ENCODE measurements at regions not wholly inside any gene's neighbourhood (a gene's known extent, or its start where the extent isn't known, plus 50 kb on each side); places are given as distances from the start of the nearest gene placed in this dataset.

- Mint-ChIP-seq H3K4me1 (ENCODE audit: low read depth) (no peaks in the 10 kb centered on the region), H3K9me3 (ENCODE audit: low read depth) (no peaks in the 10 kb centered on the region), H3K27ac (no peak overlapping the region)
These were observed 51.7 kb upstream of the RTL1 start for GRCh38 chr14:100955201-100955600.

GRCh38 chr14:100962494-100962893 lies 59.0 kb upstream of the RTL1 start:
- Mint-ChIP-seq H3K9me3 (ENCODE audit: low read depth) (no peaks in the 10 kb centered on the region), H3K4me1 (ENCODE audit: low read depth) (no peaks in the 10 kb centered on the region), H3K4me3 (ENCODE audit: low read depth) (no peak overlapping the region), H3K36me3 (ENCODE audit: insufficient read depth) (peaks cover 10% of the 10 kb centered on the region), H3K27me3 (no peaks in the 10 kb centered on the region), H3K27ac (no peak overlapping the region)
- DNase-seq (ENCODE audit: low spot score, unreplicated experiment): no peak
- TF ChIP-seq CTCF (IDR thresholded peaks at IDR 0.05; ENCODE audit: unreplicated experiment): no peak

More at GRCh38 chr14:100955201-100955600, 51.7 kb upstream of the RTL1 start:
- DNase-seq (ENCODE audit: low spot score, unreplicated experiment): no peak
- Mint-ChIP-seq H3K27me3 (no peaks in the 10 kb centered on the region), H3K36me3 (ENCODE audit: insufficient read depth) (peaks cover 6% of the 10 kb centered on the region), H3K4me3 (ENCODE audit: low read depth) (no peak overlapping the region)
- TF ChIP-seq CTCF (IDR thresholded peaks at IDR 0.05; ENCODE audit: unreplicated experiment): no peak

GRCh38 chr14:100965296-100965695 lies 61.8 kb upstream of the RTL1 start:
- DNase-seq (ENCODE audit: low spot score, unreplicated experiment): no peak
- Mint-ChIP-seq H3K36me3 (ENCODE audit: insufficient read depth) (peaks cover 4% of the 10 kb centered on the region), H3K27ac (no peak overlapping the region), H3K9me3 (ENCODE audit: low read depth) (no peaks in the 10 kb centered on the region), H3K27me3 (no peaks in the 10 kb centered on the region), H3K4me1 (ENCODE audit: low read depth) (no peaks in the 10 kb centered on the region), H3K4me3 (ENCODE audit: low read depth) (no peak overlapping the region)
- no peak for TF ChIP-seq CTCF (IDR thresholded peaks at IDR 0.05; ENCODE audit: unreplicated experiment)

GRCh38 chr14:100967178-100967577 lies 63.7 kb upstream of the RTL1 start:
- no peaks in the 10 kb centered on the region for H3K9me3 Mint-ChIP-seq (ENCODE audit: low read depth)
- H3K4me1 Mint-ChIP-seq (ENCODE audit: low read depth): no peaks in the 10 kb centered on the region
- no peak for TF ChIP-seq CTCF (IDR thresholded peaks at IDR 0.05; ENCODE audit: unreplicated experiment)
- no peaks in the 10 kb centered on the region for H3K36me3 Mint-ChIP-seq (ENCODE audit: insufficient read depth)
- no peak for DNase-seq (ENCODE audit: low spot score, unreplicated experiment)
- no peak overlapping the region for H3K27ac Mint-ChIP-seq
- H3K27me3 Mint-ChIP-seq: no peaks in the 10 kb centered on the region
- no peak overlapping the region for H3K4me3 Mint-ChIP-seq (ENCODE audit: low read depth)

- no peak overlapping the region for H3K4me3 Mint-ChIP-seq (ENCODE audit: low read depth)
- H3K27me3 Mint-ChIP-seq: no peaks in the 10 kb centered on the region
- no peak for TF ChIP-seq CTCF (IDR thresholded peaks at IDR 0.05; ENCODE audit: unreplicated experiment)
- H3K9me3 Mint-ChIP-seq (ENCODE audit: low read depth): no peaks in the 10 kb centered on the region
- H3K27ac Mint-ChIP-seq: no peak overlapping the region
- H3K4me1 Mint-ChIP-seq (ENCODE audit: low read depth): no peaks in the 10 kb centered on the region
- no peak for DNase-seq (ENCODE audit: low spot score, unreplicated experiment)
- H3K36me3 Mint-ChIP-seq (ENCODE audit: insufficient read depth): no peaks in the 10 kb centered on the region
These were observed 64.4 kb upstream of the RTL1 start for GRCh38 chr14:100967930-100968329.

Data from progenitor cell of endocrine pancreas (in vitro differentiated cells).